Thyroid gland (tissue), 4 donors: ENCODE measurements at regions not wholly inside any gene's neighbourhood (a gene's known extent, or its start where the extent isn't known, plus 50 kb on each side); places are given as distances from the start of the nearest gene placed in this dataset.

Source experiments
- DNase-seq, 2 donors: peaks; one replicate each; pipeline ENCODE4 v3.0.0-alpha.2; 2019
- H3K27ac ChIP-seq, 3 donors: fragments of 200-600 bp; sonication (generic); 1 replicate in 2 of 3; 2 replicates in 1 of 3; pipeline ENCODE4 v1.5.1; 2016 to 2019; ENCODE audit warnings: mild to moderate bottlenecking in 1 of 3, moderate library complexity in 1 of 3
- H3K27me3 ChIP-seq: fragments of 200-600 bp; sonication (generic); one replicate; pipeline ENCODE4 v1.5.1; 2019
- H3K36me3 ChIP-seq, 2 donors: fragments of 200-600 bp; sonication (generic); one replicate each; pipeline ENCODE4 v1.5.1; 2016 to 2019
- H3K4me1 ChIP-seq, 2 donors: fragments of 200-600 bp; sonication (generic); one replicate each; pipeline ENCODE4 v1.5.1; 2017 to 2019
- H3K4me3 ChIP-seq, 3 donors: fragments of 200-600 bp; sonication (generic); replicated peaks in 1 of 3; 1 replicate in 2 of 3; 2 replicates in 1 of 3; pipeline ENCODE4 v1.5.1; 2016; ENCODE audit warnings: mild to moderate bottlenecking in 1 of 3
- H3K9me3 ChIP-seq: fragments of 200-600 bp; sonication (generic); one replicate; pipeline ENCODE4 v1.5.1; 2017
- CTCF ChIP-seq, 6 experiments: fragments of 200-600 bp in 3 of 6; fragments of 450-650 bp in 3 of 6; sonication (generic) in 3 of 6; IDR thresholded peaks; one replicate each; pipeline ENCODE4 v1.5.1; 2016 to 2019; ENCODE audit warnings: antibody characterized with exemption in 6 of 6, mild to moderate bottlenecking in 2 of 6, inconsistent platforms in 1 of 6, moderate library complexity in 1 of 6
- POLR2A ChIP-seq, 2 donors: fragments of 450-650 bp; IDR thresholded peaks; one replicate each; pipeline ENCODE4 v1.6.1; 2017; ENCODE audit warnings: antibody characterized with exemption in 2 of 2, mild to moderate bottlenecking in 2 of 2, moderate library complexity in 1 of 2
- WGBS, 2 donors: methylation state at CpG; one replicate each; pipeline ENCODE4 v1.1.5; 2017; 5-methylcytosine and 5-hydroxymethylcytosine counted together
- intact Hi-C: fragments of 100-400 bp; cut with DNase I; formaldehyde crosslinking; loops from one replicate; pipeline ENCODE4 v1.15.1; 2023

GRCh38 chr6:44004625-44005506, 122.4 kb downstream of the MRPL14 start:
- WGBS, 2 donors, result 20 to 45% methylated on average over 3 to 5 of the region's 7 CpGs
- Histone ChIP-seq H3K9me3 (no peaks in the 10 kb centered on the region), H3K4me3 (no peak overlapping the region), H3K27me3 (no peaks in the 10 kb centered on the region), H3K27ac (peak overlapping the region; percentile 62 to 91 (median 64)), H3K36me3 (no peaks in the 10 kb centered on the region), H3K4me1 (peaks cover 45 to 79% of the 10 kb centered on the region in 2 donors)
- DNase-seq, result peak; percentile 90
- intact Hi-C loops, result loop anchor here (5.0 kb wide), 3 partner anchors 47 to 233 kb away; partner anchors contain the start of gene VEGFA
- TF ChIP-seq CTCF (IDR thresholded peaks at IDR 0.05) (peak in 4 of 6 experiments; percentile 49 to 59 (median 52)), POLR2A (IDR thresholded peaks at IDR 0.05) (no peak)

- no peaks in the 10 kb centered on the region for H3K36me3 ChIP-seq
- WGBS, 2 donors, result 78 to 81% methylated on average over 4 to 8 of the region's 9 CpGs
- TF ChIP-seq POLR2A (IDR thresholded peaks at IDR 0.05), result no peak
- no peak for TF ChIP-seq CTCF (IDR thresholded peaks at IDR 0.05)
- no peak overlapping the region for H3K4me3 ChIP-seq
- H3K27me3 ChIP-seq, result no peaks in the 10 kb centered on the region
- H3K9me3 ChIP-seq, result no peaks in the 10 kb centered on the region
- intact Hi-C loops, result loop anchor here (5.0 kb wide), 2 partner anchors 58 to 232 kb away; partner anchors contain the start of gene VEGFA
- H3K27ac ChIP-seq, result peak overlapping the region; percentile 62 to 91 (median 81)
- H3K4me1 ChIP-seq, result peaks cover 40 to 72% of the 10 kb centered on the region in 2 donors
- no peak for DNase-seq
These were observed 123.1 kb downstream of the MRPL14 start for GRCh38 chr6:44004136-44004535.

- Histone ChIP-seq H3K4me1 (peaks cover 40 to 66% of the 10 kb centered on the region in 2 donors), H3K4me3 (peak overlapping the region in 1 of 3 donors; percentile 34), H3K9me3 (no peaks in the 10 kb centered on the region), H3K27ac (peak overlapping the region; percentile 62 to 91 (median 81)), H3K36me3 (no peaks in the 10 kb centered on the region), H3K27me3 (no peaks in the 10 kb centered on the region)
- intact Hi-C loops, result loop anchor here (5.0 kb wide), 2 partner anchors 59 to 231 kb away; partner anchors contain the start of gene VEGFA
- 74 to 78% methylated on average over 20 to 21 of the region's 22 CpGs for WGBS, 2 donors
- DNase-seq, result no peak
- TF ChIP-seq CTCF (IDR thresholded peaks at IDR 0.05) (no peak), POLR2A (IDR thresholded peaks at IDR 0.05) (no peak)
These were observed 123.7 kb downstream of the MRPL14 start for GRCh38 chr6:44003345-44004061.

- intact Hi-C loops, result loop anchor here (5.0 kb wide), 2 partner anchors 60 to 230 kb away; partner anchors contain the start of gene VEGFA
- H3K27me3 ChIP-seq, result no peaks in the 10 kb centered on the region
- 14 to 27% methylated on average over 6 to 25 of the region's 76 CpGs for WGBS, 2 donors
- DNase-seq, result peak; percentile 89 to 90
- H3K36me3 ChIP-seq, result no peaks in the 10 kb centered on the region
- H3K4me3 ChIP-seq, result peak overlapping the region in 1 of 3 donors; percentile 34
- no peaks in the 10 kb centered on the region for H3K9me3 ChIP-seq
- H3K4me1 ChIP-seq, result peaks cover 40 to 62% of the 10 kb centered on the region in 2 donors
- TF ChIP-seq CTCF (IDR thresholded peaks at IDR 0.05), result peak in 3 of 6 experiments; percentile 6 to 37 (median 17)
- TF ChIP-seq POLR2A (IDR thresholded peaks at IDR 0.05), result peak in 1 of 2 donors; percentile 68
- H3K27ac ChIP-seq, result peak overlapping the region; percentile 62 to 91 (median 81)
These were observed 124.5 kb downstream of the MRPL14 start for GRCh38 chr6:44002593-44003344.
